Fibroblast of skin of left biceps (primary cell): ENCODE measurements at regions not wholly inside any gene's neighbourhood (a gene's known extent, or its start where the extent isn't known, plus 50 kb on each side); places are given as distances from the start of the nearest gene placed in this dataset.

Source experiments
- DNase-seq, 2 experiments: peaks; one replicate each; pipeline ENCODE4 v3.0.0-alpha.2; 2013; ENCODE audit warnings: low read depth in 2 of 2

GRCh38 chr6:43968110-43968965 is 158.9 kb downstream of the MRPL14 start:
- no peak for DNase-seq

DNA sequence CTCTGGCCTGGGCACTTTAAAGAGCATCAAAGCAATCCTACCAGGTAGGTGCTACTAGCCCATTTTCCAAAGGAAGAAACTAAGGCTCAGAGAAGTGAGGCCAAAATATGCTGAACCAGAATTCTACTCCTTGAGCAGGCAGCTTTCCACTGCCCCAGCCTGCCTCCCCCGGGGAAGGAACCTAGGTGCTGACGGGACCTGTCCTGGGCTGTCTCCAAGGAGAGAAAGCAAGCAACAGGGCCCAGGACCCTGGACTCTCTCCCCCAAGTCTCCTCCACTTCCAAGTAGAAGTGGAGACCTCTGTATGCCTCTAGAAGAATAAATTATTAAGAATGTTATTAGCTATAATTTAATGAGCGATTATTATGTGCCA is 159.5 kb downstream of the MRPL14 start:
- no peak for DNase-seq

GRCh38 chr6:43966853-43967718 is 160.2 kb downstream of the MRPL14 start:
- DNase-seq = no peak

GRCh38 chr6:43966374-43966658 is 160.9 kb downstream of the MRPL14 start:
- no peak for DNase-seq

DNA sequence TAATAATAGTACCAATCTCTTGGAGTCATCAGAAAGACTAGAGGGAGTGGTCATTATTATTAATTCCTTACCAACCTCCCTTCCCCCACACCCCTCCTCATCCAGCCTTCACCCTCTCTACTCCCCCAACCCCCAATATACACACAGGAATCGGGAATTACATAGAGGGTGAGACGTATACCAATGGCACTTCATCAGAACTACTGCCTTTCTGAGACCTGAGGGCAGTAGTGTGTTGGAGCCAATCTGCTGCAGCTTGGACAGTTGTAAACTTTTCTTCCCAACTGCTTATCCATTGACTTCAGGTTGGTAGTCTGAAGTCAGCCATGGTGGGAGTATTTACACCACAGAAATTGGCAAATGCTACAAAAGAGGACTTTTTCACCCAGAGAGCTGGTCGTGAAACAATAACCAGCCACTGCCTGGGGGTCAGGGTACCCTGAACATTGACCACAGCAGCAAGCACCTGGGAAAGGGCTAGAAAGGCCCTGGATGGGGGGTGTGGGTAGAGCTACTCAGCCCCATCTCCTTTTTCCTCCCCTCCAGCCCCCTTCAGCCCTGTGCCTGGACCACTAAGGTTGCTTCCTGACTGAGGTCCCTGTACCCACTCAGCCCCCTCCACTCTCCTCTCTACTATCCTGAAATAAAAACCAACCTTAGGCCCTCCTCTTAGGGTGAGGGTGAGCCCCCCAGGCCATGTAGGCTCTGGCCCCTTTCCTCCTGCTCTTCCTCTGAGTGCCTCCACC is 161.5 kb downstream of the MRPL14 start:
- DNase-seq = no peak

GRCh38 chr6:43964659-43965570 is 162.3 kb downstream of the MRPL14 start:
- DNase-seq = no peak

DNA sequence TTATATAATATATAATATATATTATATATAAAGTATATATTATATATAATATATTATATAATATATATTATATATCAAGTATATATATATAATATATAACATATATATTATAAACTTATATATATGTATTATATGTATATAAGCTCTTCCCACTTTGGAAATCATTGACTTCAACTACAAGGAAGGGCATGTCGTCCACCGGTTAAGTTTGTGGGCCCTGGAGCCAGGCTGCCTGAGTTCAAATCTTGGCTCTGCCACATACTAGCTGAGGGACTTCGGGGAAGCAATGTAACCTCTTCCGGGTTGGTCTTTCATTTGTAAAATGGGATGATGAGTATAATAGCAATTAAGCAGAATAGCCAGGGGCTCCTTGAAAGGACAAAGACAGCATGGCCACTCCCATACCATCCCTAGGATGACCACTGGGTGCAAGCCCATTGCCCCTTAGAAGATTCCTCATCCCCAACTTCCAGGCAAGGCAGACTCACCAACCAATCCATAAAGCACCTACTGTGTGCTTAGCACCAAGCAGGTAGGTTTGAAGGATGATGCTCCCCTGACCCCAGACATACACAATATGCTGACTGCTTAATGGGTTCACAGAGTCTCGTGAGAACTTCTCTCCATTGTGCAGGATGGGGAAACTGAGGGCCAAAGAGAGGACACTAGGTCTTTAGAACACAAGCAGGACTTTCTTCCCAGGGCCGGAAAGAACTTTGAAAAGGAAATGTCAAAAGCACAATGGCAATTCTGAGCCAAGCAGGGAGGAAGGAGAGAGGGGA is 163.2 kb downstream of the MRPL14 start:
- DNase-seq = no peak

DNA sequence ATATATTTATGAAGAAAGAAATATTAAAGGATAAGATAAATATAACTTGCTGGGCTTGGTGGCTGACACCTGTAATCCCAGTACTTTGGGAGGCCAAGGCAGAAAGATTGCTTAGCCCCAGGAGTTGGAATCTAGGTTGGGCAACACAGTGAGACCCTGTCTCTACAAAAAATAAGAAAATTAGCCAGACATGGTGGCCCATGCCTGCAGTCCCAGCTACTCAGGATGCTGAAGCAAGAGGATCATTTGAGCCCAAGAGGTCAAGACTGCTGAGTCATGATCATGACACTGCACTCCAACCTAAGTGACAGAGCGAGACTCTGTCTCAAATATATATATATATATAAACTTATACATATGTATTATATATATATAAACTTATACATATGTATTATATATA is 164.0 kb downstream of the MRPL14 start:
- DNase-seq = no peak

- DNase-seq = no peak
Observed at GRCh38 chr6:43962458-43962857, 164.8 kb downstream of the MRPL14 start.

GRCh38 chr6:43957273-43957672 is 170.0 kb downstream of the MRPL14 start:
- no peak for DNase-seq

DNA sequence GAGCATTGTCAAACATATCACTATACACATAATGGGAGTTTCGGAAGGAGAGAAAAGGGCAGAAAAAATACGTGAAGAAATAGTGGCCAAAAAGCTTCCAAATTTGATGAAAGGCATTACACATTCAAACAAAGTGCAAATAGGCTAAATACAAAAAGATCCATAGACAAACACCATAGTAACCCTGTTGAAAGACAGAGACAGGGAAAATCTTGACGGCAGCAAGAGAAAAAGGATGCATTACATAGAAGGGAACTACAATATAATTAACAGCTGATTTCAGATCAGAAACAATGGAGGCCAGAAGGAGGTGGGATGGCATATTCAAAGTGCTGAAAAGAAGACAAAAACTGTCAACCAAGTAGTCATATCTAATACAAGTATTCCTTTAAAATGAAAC is 170.8 kb downstream of the MRPL14 start:
- no peak for DNase-seq

- DNase-seq = no peak
Observed at GRCh38 chr6:43954311-43955131, 172.7 kb downstream of the MRPL14 start.

GRCh38 chr6:43953794-43954310 is 173.4 kb downstream of the MRPL14 start:
- no peak for DNase-seq

GRCh38 chr6:43953256-43953655 is 174.0 kb downstream of the MRPL14 start:
- no peak for DNase-seq

GRCh38 chr6:43952746-43953145 is 174.5 kb downstream of the MRPL14 start:
- no peak for DNase-seq

- no peak for DNase-seq
Observed at GRCh38 chr6:43951756-43952675, 175.2 kb downstream of the MRPL14 start.

- DNase-seq = no peak
Observed at GRCh38 chr6:43951063-43951755, 176.0 kb downstream of the MRPL14 start.

- no peak for DNase-seq
Observed at GRCh38 chr6:43950731-43951062, 176.6 kb downstream of the MRPL14 start.
